Testis (tissue), 2 donors: ENCODE measurements at regions not wholly inside any gene's neighbourhood (a gene's known extent, or its start where the extent isn't known, plus 50 kb on each side); places are given as distances from the start of the nearest gene placed in this dataset.

Experiments used
- DNase-seq: peaks from one replicate; pipeline ENCODE4 v3.0.0-alpha.2; 2019
- H3K27ac ChIP-seq, 2 donors: fragments of 200-600 bp; sonication (generic); one replicate each; pipeline ENCODE4 v1.5.1; 2019
- H3K27me3 ChIP-seq: fragments of 200-600 bp; sonication (generic); one replicate; pipeline ENCODE4 v1.5.1; 2019
- H3K36me3 ChIP-seq: fragments of 200-600 bp; sonication (generic); one replicate; pipeline ENCODE4 v1.5.1; 2017; ENCODE audit warnings: low read depth; ENCODE audit errors: missing control alignments
- H3K4me1 ChIP-seq: fragments of 200-600 bp; sonication (generic); one replicate; pipeline ENCODE4 v1.5.1; 2019
- H3K4me3 ChIP-seq, 2 donors: fragments of 200-600 bp; sonication (generic); one replicate each; pipeline ENCODE4 v1.5.1; 2017 to 2019
- H3K9me3 ChIP-seq: fragments of 200-600 bp; sonication (generic); one replicate; pipeline ENCODE4 v1.5.1; 2017
- POLR2A ChIP-seq: fragments of 450-650 bp; IDR thresholded peaks from one replicate; pipeline ENCODE4 v1.6.1; 2017; ENCODE audit warnings: antibody characterized with exemption, mild to moderate bottlenecking, moderate library complexity
- WGBS, 2 donors: methylation state at CpG; one replicate each; pipeline ENCODE4 v1.1.5; 2018; 5-methylcytosine and 5-hydroxymethylcytosine counted together
- intact Hi-C: fragments of 100-400 bp; cut with DNase I; formaldehyde crosslinking; loops from one replicate; pipeline ENCODE4 v1.15.1; 2023; ENCODE audit warnings: low total_unique reads
- TF ChIP-seq, protein P1 (sequence below), 3 experiments: fragments of 450-650 bp in 2 of 3; fragments of 200-600 bp in 1 of 3; sonication (generic) in 1 of 3; IDR thresholded peaks; one replicate each; pipeline ENCODE4 v1.5.1; 2016 to 2019; ENCODE audit warnings: antibody characterized with exemption in 3 of 3, mild to moderate bottlenecking in 2 of 3, moderate library complexity in 1 of 3

DNA sequence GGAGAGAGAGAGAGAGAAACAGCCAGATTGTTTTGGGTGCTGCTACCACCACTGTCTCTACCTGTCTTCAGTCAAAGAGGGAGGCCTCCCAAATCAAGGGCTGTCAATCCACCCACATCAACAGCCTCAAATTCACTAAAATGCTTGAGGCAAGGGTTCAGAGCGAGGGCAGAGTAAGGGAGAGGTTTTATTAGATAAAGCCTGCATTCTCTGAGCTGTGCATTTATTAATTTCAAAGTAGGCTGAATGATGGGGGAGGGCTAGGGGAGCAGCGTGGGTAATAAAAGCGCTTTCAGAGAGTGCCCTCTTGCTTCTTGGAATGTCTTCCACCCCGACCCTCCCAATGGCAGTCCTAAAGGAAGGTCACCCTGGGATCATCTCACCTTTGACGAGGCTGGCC is 636.5 kb upstream of the TBX3 start:
- TF ChIP-seq, protein P1, sequence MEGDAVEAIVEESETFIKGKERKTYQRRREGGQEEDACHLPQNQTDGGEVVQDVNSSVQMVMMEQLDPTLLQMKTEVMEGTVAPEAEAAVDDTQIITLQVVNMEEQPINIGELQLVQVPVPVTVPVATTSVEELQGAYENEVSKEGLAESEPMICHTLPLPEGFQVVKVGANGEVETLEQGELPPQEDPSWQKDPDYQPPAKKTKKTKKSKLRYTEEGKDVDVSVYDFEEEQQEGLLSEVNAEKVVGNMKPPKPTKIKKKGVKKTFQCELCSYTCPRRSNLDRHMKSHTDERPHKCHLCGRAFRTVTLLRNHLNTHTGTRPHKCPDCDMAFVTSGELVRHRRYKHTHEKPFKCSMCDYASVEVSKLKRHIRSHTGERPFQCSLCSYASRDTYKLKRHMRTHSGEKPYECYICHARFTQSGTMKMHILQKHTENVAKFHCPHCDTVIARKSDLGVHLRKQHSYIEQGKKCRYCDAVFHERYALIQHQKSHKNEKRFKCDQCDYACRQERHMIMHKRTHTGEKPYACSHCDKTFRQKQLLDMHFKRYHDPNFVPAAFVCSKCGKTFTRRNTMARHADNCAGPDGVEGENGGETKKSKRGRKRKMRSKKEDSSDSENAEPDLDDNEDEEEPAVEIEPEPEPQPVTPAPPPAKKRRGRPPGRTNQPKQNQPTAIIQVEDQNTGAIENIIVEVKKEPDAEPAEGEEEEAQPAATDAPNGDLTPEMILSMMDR (IDR thresholded peaks at IDR 0.05) = no peak
- TF ChIP-seq POLR2A = no peak
- H3K4me1 ChIP-seq = no peaks in the 10 kb centered on the region
- no peak for DNase-seq
- H3K9me3 ChIP-seq = no peaks in the 10 kb centered on the region
- no peak overlapping the region for H3K4me3 ChIP-seq
- 73 to 75% methylated on average over 5 of the region's 5 CpGs for WGBS, 2 donors
- intact Hi-C loops = no loop called here
- no peaks in the 10 kb centered on the region for H3K36me3 ChIP-seq
- no peak overlapping the region for H3K27ac ChIP-seq
- H3K27me3 ChIP-seq = no peaks in the 10 kb centered on the region

DNA sequence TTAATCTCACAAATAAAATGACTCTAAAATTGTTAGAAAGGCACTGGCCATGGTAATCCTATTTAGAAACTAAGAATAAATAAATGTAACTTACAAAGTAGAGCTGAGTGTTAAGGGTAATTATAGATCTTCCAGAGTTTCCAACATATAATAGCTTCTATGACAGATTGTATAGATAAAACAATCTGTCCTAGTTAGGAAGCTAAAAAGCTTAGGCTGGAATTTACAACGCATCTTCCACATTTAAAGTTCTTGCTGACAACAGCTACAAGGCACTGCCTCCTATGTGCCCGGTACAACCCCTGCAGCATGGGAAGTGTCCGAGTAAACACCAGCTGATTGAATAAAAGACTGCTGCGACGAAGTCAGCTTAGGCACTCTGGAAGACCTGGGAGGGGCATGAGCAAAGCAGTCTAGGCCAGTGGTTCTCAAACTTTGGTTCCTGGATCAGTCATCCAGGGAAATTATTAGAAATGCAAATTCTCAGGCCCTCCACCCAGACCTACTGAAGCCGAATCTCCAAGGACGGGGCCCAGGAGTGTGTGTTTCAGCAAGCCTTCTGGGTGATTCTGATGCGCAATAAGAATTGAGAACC is 635.6 kb upstream of the TBX3 start:
- H3K4me3 ChIP-seq = no peak overlapping the region
- H3K36me3 ChIP-seq = no peaks in the 10 kb centered on the region
- no peaks in the 10 kb centered on the region for H3K9me3 ChIP-seq
- intact Hi-C loops = no loop called here
- H3K27ac ChIP-seq = no peak overlapping the region
- TF ChIP-seq, protein P1 (IDR thresholded peaks at IDR 0.05) = no peak
- no peak for TF ChIP-seq POLR2A
- no peak for DNase-seq
- H3K27me3 ChIP-seq = no peaks in the 10 kb centered on the region
- H3K4me1 ChIP-seq = no peaks in the 10 kb centered on the region
- WGBS, 2 donors = 91 to 94% methylated on average over 8 of the region's 8 CpGs

DNA sequence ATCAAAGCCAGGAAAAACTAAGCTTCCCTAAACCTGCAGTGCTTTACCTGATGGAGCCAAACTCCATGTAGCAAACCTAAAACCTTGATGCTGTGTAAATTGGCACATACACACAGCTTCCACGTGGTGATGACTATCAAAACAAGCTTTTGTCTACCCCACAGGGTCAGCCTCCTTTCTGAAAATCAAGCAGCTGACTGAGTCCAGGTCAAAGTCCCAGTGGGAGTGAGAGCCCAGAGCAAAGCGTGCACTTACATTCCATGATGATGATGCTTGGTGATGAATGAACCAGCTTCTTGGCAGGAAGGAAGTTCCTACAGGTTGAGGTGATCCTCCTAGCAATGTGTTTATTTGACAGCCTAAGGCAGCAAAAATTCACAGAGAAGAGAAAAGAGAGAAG is 630.0 kb upstream of the TBX3 start:
- Histone ChIP-seq H3K27me3 (no peaks in the 10 kb centered on the region), H3K36me3 (no peaks in the 10 kb centered on the region), H3K4me3 (no peak overlapping the region), H3K9me3 (no peaks in the 10 kb centered on the region), H3K27ac (no peak overlapping the region), H3K4me1 (no peaks in the 10 kb centered on the region)
- no peak for TF ChIP-seq POLR2A
- TF ChIP-seq, protein P1 (IDR thresholded peaks at IDR 0.05) = no peak
- DNase-seq = no peak
- 50 to 56% methylated on average over 2 of the region's 2 CpGs for WGBS, 2 donors
- intact Hi-C loops = no loop called here

DNA sequence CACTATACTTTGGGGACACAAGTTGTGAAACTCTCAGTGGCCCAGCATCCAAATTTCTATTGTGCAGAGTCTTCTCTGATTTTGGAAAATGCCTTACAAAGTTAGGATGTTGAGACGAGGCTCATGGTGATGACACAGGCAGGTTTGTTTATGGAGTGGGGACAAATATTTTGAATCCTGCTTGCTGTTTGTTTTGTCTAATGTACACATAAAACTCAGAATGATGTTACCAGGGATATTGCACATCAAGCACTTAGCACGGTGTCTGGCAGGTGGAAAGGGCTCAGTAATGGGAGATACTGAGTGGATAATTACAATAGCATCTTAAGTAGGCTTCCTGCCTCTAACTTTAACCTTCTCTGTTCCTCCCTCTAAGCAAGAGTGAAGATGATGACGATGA is 628.9 kb upstream of the TBX3 start:
- intact Hi-C loops = no loop called here
- TF ChIP-seq, protein P1 (IDR thresholded peaks at IDR 0.05) = no peak
- TF ChIP-seq POLR2A = no peak
- WGBS, 2 donors = 92 to 96% methylated on average over 3 of the region's 3 CpGs
- H3K4me1 ChIP-seq = no peaks in the 10 kb centered on the region
- no peak overlapping the region for H3K27ac ChIP-seq
- no peaks in the 10 kb centered on the region for H3K9me3 ChIP-seq
- no peaks in the 10 kb centered on the region for H3K27me3 ChIP-seq
- H3K4me3 ChIP-seq = no peak overlapping the region
- H3K36me3 ChIP-seq = no peaks in the 10 kb centered on the region
- DNase-seq = no peak

DNA sequence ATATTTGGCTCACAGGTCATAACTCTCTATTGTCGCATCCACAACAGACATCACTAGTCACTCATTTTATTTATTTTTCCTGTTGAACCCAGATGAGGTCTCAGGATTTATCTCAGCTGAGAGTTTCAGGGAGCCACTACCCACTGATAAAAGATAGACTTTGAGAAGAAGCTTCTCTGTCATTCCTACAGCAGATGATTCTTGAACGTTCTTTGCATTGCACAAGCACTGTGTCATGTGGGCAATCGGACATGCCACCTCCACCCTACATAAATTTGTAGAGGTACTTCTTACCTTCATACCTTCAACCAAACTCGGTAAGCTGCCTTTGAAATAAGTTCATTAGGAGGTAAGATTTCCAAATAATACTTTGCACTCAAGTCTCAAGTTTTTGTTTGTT is 627.9 kb upstream of the TBX3 start:
- Histone ChIP-seq H3K36me3 (no peaks in the 10 kb centered on the region), H3K4me1 (no peaks in the 10 kb centered on the region), H3K27ac (no peak overlapping the region), H3K27me3 (no peaks in the 10 kb centered on the region), H3K9me3 (no peaks in the 10 kb centered on the region), H3K4me3 (no peak overlapping the region)
- intact Hi-C loops = no loop called here
- WGBS, 2 donors = 94% methylated on average over 4 of the region's 4 CpGs
- TF ChIP-seq, protein P1 (IDR thresholded peaks at IDR 0.05) = no peak
- no peak for TF ChIP-seq POLR2A
- DNase-seq = no peak
